ENCODE measurements at regions not wholly inside any gene's neighbourhood (a gene's known extent, or its start where the extent isn't known, plus 50 kb on each side); places are given as distances from the start of the nearest gene placed in this dataset.
"Not testable (repeated sequence)": the region's sequence is repeated elsewhere in the genome, so short reads cannot be mapped to it uniquely, and the experiment has no call there.

DNA sequence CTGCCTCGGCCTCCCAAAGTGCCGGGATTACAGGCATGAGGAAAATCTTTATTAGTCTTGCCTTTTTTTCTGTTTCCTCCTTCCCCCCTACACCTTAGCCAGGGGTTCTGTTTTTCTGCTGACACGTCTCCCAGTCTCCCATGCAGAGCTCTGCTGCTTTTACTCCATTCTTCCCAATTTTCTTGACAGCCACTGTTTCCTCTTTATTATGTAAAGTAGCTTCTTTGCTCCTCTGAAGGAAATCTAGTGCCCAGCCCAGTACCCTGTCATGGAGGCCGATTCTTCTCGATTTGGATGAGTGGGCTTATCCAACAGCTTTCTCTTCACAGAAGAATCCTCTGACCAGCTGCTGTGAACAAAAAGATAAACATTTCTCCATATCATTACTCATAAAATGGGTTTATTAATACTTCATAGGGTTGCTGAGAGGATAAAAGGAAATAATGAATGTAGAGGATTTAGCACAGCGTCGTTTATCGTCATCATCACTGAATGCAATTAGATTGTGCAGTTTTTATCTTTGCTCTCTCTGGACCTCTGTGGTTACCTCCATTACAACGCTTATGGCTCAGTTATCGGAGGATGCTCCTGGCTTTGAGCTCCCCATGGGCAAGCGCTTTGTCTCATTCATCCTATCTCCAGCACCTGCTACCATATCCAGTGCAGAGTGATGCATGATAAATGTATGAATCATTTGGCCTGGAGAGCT is 375.6 kb upstream of the C11orf87 start:
- DNase-seq: no peak

DNA sequence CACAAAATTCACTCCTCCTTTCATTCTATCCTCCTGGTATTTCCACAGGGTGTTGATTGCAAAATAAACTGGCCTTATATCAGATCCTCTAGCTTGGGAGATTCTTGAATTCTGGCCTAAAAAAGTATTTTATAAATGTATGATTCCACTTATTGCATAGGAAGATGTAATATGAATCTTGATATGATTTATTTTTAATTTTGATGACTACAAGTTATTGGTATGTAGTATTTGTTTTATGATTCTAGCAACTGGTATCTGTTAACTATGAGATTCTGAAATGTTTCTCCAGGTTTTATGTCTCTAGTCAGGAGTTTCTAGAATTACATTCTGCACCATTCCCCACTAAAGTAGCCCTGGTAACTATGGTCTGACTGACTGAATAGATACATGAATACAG is 373.9 kb upstream of the C11orf87 start:
- DNase-seq: peak; percentile 53

DNA sequence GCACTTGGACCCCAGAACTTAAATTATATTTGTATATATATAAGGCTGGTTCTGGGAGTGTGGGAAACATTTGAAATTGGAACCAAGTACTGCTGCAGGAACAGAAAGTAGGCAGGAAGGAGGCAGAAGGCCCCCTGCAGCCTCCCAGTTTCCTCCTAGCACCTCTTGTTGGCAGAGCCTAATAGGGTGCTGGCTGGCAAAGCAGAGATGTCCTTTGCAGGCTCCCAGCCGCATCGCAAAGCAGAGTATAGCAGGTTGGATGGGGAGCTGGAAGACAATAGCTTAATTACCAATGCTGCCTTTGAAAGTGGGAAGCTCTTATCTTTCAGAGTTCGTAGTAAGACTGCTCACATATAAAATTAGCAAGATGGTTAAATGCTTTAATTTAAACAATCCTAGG is 370.8 kb upstream of the C11orf87 start:
- DNase-seq: no peak

DNA sequence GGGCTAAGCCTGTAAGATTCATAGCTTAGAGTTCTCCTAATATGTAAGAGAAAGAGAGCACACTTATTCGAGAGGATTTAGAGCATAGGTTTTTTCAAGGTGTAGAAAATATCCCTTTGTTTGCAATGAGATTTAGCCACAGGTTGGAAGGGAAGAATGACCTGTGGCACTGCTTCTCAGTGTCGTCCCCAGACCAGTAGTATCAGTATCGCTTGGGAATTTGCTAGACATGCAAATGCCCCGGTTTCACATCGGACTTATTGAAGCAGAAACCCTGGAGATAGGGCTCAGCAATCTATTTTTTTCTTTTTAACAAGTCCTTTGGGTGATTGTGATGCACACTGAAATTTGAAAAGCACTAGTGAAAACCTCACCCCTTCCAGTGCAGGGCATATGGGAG is 362.6 kb upstream of the C11orf87 start:
- DNase-seq: no peak

DNA sequence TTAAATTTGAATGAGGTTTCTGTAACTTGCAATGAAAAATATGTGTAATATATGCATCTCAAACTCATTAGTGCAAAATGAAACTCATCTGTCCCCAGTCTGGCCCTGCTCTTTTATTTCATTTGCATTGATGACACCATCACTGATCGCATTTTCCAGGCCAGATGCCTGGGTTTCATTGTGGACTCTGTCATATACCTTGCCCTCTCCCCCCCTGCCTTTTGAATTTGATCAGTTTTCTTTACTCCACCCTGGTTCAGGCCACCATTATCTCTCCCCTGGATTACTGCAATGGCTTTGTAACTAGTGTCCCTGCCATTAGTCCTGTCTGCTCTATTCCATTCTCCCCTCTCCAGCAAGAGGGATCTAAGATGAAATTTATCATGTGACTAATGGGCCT is 360.6 kb upstream of the C11orf87 start:
- DNase-seq: no peak

DNA sequence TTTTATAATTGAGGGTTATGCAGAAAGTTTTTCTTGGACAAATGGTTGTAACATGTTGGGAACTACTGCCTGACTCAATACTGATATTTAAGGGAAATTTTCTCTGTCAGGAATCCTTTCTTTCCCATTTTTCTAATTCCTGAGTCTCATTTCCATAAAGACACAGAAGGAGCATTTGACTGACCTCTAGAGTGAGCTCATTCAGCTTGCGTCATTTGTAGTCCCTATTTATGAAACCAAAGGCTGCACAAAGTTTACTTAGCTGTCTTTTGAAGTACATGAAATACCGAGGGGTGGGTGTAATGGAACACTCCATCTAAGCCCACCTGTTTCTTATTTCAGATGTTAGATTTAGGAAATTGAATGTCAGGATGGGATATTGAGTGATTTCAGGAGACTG is 359.5 kb upstream of the C11orf87 start:
- DNase-seq: peak; percentile 48

DNA sequence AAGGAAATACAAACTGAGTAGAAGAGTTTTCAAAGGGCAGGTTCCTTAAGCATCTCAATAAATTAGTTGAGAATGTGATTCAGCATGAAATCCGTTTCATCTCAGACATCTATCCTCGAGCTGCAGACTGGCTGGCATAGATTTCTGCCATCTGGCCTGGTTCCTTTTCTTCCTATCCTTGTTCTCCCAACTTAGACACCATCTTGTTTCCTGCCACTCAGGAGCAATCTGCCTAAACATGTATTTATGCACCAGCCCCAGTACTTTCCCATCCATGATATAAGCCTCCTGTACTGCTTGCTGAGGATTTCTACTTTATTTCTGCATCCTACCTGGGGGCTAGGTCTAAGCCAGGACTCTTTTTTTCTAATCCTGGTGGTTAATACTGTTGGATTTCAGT is 359.1 kb upstream of the C11orf87 start:
- no peak for DNase-seq

DNA sequence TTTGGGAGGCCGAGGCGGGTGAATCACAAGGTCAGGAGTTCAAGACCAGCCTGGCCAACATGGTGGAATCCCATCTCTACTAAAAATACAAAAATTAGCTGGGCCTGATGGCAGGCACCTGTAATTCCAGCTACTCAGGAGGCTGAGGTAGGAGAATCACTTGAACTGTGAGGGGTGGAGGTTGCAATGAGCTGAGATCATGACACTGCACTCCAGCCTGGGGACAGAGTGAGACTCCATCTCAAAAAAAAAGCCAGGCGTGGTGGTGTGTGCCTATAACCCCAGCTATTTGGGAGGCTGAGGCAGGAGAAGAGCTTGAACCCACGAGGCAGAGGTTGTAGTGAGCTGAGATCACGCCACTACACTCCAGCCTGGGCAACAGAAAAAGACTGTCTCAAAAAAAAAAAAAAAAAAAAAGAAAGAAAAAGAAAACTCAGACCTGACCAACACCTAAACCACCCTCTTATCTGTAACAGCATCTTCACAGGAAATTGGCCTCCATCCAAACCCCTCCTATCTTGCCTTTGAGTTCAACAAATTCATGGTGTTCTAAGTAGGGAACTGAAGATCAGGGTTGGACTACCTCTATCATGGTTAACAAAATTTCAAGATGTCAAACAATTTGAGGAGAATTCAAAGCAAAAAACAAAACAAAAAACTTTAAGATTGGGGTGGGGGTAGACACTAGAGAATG is 357.2 kb upstream of the C11orf87 start:
- DNase-seq: not testable (repeated sequence)

DNA sequence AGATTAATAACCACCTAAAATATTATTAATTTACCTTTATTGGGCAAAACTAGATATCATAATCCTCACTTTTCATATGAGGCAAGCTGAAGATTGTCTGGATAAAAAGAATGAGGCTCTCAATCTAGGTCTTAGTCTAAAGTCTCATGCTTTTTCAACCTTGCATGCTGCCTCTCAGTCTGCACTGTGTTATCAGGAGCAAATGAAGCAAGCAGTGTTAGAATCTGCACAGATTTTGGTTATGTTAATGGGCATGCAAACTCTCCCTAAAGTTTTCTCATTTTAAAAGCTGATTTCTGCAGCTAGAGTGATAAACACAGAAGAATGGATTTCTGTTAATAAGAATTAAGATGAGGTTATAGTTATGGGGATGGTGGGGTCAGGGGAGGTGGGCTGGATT is 350.7 kb upstream of the C11orf87 start:
- DNase-seq: no peak

DNA sequence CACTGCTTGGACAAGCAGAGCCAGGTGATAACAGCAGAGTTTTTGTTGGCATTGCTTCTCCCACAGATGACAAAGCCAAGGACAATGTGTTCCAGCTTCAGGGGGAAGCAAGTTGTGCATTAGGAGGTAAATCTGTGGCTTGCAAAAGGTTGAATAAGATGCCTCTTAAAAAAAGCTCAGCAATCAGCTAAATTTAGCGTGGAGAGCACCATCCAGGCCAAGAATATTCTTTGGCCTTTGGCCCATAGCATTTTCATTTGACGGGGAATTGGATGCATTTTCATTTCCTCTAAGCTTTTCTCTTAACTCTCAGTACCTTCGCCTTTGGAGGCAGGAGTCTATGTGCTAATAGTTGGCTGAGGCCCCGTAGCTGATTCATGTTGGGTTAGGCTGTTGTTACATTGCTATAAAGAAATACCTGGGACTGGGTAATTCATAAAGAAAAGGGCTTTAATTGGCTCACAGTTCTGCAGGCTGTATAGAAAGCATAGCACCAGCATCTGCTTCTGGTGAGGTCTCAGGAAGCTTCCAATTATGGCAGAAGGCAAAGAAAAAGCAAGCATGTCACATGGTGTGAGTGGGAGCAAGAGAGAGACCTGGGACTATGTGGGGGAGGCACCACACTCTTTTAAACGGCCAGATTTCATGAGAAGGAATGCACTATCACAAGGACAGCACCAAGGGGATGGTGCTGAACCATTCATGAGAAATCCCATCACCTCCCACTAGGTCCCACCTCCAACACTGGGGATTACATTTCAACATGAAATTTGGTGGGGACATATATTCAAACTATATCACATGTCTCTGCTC is 350.1 kb upstream of the C11orf87 start:
- peak; percentile 72 for DNase-seq

DNA sequence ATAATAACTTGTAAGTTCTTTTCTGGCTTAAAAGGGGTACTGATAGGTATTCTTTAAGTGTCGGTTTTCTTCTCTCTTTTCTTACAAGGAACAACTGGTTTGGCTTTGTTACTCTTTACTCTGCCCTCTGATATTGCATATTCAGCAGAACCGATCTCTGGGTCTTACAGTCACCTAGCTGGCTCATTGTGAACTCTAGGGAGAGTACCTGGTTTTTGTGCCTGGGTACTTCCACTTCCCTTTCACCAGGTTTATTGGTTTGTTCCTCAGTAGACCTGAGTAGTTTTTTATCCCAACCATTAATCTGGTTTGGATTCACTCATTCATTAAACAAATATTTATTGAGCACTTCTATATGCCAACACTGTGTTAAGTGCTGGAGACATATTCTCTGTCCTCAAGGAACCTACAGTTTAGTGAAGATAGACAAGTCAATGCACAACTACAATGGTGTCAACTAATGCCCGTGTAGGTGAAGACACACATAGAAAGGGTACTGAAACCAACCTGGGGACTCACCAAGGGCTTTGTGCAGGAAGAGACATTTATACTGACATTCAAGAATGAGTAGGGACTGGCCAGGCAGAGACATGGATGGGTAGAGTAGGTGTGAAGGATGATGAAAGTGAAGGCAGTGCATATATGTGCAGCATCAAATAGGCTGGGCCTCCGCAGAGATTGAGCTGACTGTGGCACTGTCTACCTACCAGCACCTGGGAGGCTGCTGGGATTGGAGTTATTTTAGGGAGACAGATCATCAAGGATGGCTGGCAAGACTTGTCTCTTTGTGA is 348.8 kb upstream of the C11orf87 start:
- no peak for DNase-seq

DNA sequence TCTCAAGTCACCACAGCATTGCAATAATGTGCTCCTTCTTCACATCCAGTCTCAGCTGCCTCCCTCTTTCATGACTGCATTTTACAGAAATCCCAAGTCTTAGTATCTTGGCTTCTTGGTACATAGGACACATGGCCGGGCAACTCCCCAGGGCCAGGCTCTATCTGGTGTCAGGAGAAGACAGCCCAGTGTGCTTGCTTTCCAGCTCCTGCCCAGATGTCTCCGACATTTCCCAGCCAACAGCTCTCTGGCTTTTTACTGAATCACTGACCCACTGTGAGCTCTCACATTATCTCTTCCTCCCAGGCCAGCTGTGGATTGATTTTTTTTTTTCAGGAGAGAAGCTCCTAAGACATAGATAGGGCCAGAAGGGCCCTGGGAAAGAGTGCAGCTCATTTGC is 346.0 kb upstream of the C11orf87 start:
- no peak for DNase-seq

DNA sequence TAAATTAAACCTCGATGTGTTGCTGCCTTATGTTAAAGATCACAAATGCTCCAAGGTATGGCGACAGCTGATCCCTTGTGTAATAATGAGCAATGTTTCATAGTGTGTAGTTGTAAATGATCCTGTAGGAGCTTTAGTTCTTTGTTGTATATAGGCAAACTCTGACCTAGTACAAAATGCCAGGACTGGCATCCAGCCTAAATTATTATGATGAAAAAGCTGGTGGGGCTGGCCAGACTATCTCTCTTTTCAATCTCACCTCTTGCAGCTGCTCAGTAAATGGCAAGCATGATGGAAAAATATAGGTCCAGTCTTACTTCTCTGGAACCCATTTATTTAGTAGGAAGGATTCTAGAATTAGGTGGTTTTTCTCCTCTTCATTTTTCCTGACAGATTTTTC is 345.1 kb upstream of the C11orf87 start:
- DNase-seq: no peak

DNA sequence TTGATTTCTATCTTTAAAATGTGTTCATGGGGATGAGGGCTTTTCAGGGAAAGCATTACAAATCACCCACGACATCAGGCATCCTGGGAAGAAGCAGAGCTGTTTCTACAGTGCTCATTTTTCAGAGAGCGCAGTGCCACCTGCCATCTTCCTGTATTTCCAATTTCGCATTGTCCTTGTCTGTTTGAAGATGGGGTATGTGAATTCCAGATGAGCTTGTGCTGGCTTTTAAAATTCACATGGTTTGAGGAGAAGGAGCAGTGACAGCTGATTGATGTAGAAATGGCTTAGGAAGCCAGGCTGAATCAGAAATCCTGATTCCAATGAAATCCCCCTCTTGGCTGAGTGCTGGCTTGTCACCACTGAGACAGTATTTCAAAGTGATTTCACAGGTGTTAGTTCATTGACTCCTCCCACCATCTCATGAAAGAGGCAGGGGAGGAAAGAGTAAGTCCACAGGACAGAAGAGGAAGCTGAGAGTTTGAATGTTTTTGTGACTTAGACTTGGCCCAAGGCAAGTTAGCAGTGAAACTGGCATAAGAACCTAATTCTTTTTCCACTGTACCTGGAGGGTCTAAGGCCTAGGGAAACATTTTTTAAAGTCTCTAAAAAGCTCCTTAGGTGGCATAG is 344.6 kb upstream of the C11orf87 start:
- DNase-seq: no peak

DNA sequence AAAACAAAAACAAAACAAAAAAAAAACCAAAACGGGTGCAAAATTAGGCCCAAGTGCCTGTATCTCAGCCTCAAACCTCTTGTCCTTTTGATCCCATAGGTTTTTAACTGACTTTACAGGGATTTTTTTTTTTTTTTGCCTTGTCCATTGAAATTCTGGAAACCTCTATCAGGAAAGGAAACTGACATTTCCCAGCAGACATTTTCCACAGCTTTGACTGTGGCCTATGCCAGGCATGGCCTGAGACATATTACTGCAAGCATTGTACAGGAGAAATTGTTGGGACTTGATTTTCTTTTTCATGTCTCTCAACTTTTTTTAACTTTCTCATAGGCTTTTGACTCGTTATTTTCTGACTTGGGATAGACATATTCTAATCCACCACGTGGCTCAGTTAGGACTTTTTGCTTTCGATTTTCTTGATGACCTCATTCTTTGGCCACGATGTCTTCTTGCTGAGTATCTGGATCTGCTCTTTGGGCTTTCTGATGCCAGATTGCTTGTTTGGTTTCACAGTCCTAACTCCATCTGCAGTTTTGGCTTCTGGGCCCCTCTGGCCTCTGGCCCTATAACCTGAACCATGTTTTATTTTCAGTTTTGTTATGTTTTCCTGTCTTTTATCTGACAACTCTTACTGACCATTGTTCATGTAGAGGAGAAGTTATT is 336.1 kb upstream of the C11orf87 start:
- peak; percentile 39 for DNase-seq

DNA sequence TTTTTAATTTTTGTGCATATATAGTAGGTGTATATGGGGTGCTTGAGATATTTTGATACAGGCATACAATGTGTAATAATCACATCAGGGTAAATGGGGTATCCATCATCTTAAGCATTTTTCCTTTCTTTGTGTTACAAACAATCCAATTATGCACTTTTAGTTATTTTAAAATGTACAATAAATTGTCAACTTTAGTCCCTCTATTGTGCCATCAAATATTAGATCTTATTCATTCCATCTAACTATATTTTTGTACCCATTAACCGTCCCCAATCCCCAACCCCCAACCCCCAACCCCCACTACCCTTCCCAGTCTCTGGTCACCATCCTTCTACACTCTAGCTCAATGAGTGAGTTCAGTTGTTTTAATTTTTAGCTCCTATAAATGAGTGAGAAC is 335.1 kb upstream of the C11orf87 start:
- DNase-seq: no peak

DNA sequence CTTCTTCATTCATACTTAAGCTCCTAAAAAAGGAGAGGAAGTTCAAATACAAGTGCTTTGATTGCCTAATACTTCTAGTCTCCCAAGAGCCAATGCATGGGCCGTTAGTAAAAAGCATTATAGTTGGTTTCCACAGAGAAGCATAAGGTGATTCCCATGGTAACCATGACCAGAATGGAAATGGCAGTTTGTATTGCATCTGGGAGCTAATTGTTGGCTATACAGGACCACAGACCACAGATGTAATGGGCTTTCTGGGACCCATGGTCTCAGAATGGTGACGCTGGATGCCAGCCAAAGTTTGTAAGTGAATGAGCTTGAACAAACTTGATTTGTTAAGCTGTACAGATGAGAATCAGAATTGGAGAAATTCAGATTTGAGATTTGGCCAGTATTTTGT is 333.9 kb upstream of the C11orf87 start:
- no peak for DNase-seq

DNA sequence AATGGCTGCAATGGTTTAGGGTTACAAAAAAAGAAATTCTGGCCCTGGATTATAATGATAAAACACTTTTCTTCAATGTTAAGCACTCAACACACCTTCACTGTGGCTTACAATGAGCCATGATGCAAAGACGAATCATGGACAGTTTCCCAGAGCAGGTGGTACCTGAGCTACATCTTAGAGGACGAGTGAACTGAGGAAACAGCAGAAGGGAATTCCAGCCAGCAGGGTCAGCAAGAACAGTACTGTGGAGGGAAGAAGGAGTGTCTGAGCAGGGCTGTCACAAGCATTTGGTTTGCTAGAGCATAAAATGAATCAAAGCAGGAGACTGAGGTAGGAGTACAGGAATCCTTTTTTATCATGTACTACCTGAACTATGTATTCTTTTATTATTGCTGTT is 332.8 kb upstream of the C11orf87 start:
- no peak for DNase-seq

DNA sequence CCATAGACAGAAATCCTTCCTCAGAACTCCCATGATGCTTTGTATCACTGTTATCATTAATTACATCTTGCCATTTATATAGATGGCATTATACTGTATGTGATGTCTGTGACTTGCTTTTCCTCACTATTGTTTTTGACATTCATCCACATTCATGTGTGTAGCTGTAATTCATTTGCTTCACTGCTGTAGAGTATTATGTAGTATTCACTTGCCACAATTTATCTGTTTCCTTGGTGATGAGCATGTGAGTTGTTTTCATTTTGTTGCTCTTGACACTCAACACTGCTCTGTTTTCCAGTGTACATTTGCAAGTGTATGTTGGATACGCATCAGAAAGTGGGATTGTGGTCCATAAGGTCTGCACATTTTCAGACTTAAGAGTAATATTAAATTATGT is 328.6 kb upstream of the C11orf87 start:
- no peak for DNase-seq

DNA sequence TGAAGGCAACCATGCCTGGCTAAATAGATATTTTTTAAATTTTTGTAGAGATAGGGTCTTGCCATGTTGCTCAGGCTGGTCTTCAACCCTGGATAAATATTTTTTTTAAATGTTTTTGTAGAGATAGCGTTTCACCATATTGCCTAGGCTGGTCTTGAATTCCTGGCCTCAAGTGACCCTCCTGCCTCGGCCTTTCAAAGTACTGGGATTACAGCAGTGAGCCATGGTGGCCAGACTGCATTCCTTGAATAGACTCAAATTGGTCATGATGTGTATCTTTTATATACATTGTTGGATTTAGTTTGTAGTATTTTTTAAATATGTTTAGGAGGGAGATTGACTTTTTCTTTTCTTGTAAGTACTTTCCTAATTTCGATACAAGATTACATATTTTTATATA is 325.7 kb upstream of the C11orf87 start:
- DNase-seq: no peak

DNA sequence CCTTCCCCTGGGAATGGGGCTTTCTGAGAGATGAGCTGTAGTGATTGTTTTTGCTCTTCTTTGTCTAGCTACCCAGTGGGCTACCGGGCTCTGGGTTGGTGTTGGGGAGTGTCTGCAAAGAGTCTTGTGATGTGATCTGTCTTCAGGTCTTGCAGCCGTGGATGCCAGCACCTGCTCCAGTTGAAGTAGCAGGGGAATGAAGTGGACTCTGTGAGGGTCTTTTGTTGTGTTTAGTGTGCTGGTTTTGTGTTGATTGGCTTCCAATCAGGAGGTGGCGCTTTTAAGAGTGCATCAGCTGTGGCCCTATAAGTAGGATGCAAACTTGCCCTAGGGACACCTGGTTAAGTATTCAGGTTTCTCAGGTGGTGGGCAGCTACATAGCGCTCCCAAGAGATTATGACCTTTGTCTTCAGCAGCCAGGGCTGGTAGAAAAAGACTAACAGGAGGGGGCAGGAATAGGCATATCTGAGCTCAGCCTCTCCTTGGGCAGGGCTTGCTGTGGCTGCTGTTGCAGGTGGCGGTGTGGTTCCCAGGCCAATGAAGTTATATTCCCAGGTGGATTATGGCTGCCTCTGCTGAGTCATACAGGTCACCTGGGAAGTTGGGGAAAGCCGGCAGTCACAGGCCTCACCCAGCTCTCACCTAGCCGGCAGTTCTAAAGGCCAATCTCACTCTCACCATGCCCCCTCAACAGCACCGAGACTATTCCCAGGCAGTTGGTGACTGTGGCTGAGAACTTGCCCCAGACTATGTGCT is 315.7 kb upstream of the C11orf87 start:
- DNase-seq: no peak

All from fibroblast of skin of right quadriceps (primary cell).